HepG2 (cell line): ENCODE measurements at regions not wholly inside any gene's neighbourhood (a gene's known extent, or its start where the extent isn't known, plus 50 kb on each side); places are given as distances from the start of the nearest gene placed in this dataset.

Experiments used
- NFE2L2 ChIP-seq: fragments of 150-350 bp; IDR thresholded peaks from 2 replicates; pipeline ENCODE4 v1.6.1; 2014; ENCODE audit warnings: low read length
- TCF7L2 ChIP-seq: IDR thresholded peaks from 2 replicates; pipeline ENCODE4 v1.6.1; 2011; ENCODE audit warnings: mild to moderate bottlenecking, low read depth, low read length, moderate library complexity
- TF ChIP-seq, protein P1 (sequence below), 2 experiments: sonication (generic) in 1 of 2; formaldehyde crosslinking in 1 of 2; IDR thresholded peaks; 2 replicates each; pipeline versions ENCODE4 v1.4.0 to v1.6.1; 2018 to 2020; ENCODE audit warnings: missing genetic modification reagents in 2 of 2, borderline replicate concordance in 1 of 2, low read depth in 1 of 2, mild to moderate bottlenecking in 1 of 2, missing biosample characterization in 1 of 2

DNA sequence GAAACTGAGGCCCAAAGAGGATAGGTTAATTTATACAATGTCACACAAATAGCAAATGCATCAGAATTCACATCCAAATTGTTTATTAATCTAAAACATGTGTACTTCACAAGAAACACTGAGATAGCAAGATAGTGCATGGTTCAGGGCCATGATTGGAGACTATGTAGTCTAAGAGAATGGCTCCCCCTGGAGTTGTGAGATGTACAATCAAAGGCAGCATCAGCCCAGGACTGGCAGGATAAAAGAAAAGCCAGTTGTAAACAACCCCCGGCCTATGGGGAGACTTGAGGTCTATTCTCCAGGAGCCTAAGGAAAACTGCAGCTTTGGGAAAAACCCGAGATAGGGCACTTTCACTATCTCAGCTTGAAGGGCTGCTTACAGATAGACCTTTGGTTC, 511.0 kb downstream of the OMA1 start:
- TF ChIP-seq NFE2L2 (no peak), TCF7L2 (no peak)
- TF ChIP-seq, protein P1, sequence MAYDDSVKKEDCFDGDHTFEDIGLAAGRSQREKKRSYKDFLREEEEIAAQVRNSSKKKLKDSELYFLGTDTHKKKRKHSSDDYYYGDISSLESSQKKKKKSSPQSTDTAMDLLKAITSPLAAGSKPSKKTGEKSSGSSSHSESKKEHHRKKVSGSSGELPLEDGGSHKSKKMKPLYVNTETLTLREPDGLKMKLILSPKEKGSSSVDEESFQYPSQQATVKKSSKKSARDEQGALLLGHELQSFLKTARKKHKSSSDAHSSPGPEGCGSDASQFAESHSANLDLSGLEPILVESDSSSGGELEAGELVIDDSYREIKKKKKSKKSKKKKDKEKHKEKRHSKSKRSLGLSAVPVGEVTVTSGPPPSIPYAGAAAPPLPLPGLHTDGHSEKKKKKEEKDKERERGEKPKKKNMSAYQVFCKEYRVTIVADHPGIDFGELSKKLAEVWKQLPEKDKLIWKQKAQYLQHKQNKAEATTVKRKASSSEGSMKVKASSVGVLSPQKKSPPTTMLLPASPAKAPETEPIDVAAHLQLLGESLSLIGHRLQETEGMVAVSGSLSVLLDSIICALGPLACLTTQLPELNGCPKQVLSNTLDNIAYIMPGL (CRISPR knock-in tag; IDR thresholded peaks at IDR 0.05; ENCODE audit: borderline replicate concordance in 1 of 2, low read depth in 1 of 2): no peak
